IMR-90 (cell line): ENCODE measurements at regions not wholly inside any gene's neighbourhood (a gene's known extent, or its start where the extent isn't known, plus 50 kb on each side); places are given as distances from the start of the nearest gene placed in this dataset.

Experiments
- ATAC-seq: fragments of 200-7000 bp; cut with Tn5 transposase; 2 replicates; pipeline ENCODE4 v1.9.1; 2020; ENCODE audit warnings: low read depth, mild to moderate bottlenecking, moderate library complexity
- BruUV-seq: library from RNA; stranded (reverse); fragments of 400-500 nt; replicated peaks from 2 replicates; lab custom pipeline; 2021; lab: Mats Ljungman, UMichigan
- CTCF ChIA-PET: fragments of 300-600 bp; formaldehyde crosslinking; extraction: SDS; loops from one replicate; lab custom pipeline; 2021; ENCODE audit warnings: antibody characterized with exemption; lab: Yijun Ruan, JAX
- POLR2A ChIA-PET: fragments of 300-600 bp; sonication (Branson Sonifier 250); formaldehyde crosslinking; loops from one replicate; lab custom pipeline; 2022; ENCODE audit warnings: antibody characterized with exemption; ENCODE audit not compliant: unreplicated experiment; lab: Charles Lee
- DNase-seq: peaks from one replicate; pipeline ENCODE4 v3.0.0; 2013
- H2AFZ ChIP-seq: replicated peaks from 2 replicates; pipeline ENCODE3; 2013; ENCODE audit warnings: low read length, mild to moderate bottlenecking; ENCODE audit not compliant: poor library complexity
- H2AK5ac ChIP-seq: 2 replicates; pipeline ENCODE4 v1.6.1; 2013; ENCODE audit warnings: low read depth, low read length, inconsistent platforms
- H2AK9ac ChIP-seq: replicated peaks from 2 replicates; pipeline ENCODE3; 2013; ENCODE audit warnings: mild to moderate bottlenecking, low read depth, low read length, moderate library complexity; ENCODE audit not compliant: poor library complexity
- H2BK120ac ChIP-seq: 2 replicates; pipeline ENCODE4 v1.6.1; 2013; ENCODE audit warnings: low read depth, low read length, inconsistent platforms
- H2BK15ac ChIP-seq: 3 replicates; pipeline ENCODE4 v1.6.1; 2013; ENCODE audit warnings: low read depth, low read length, inconsistent platforms
- H2BK20ac ChIP-seq: 2 replicates; pipeline ENCODE4 v1.6.1; 2013; ENCODE audit warnings: low read depth, mild to moderate bottlenecking, inconsistent platforms, low read length, moderate library complexity
- H2BK5ac ChIP-seq: 2 replicates; pipeline ENCODE4 v1.6.1; 2013; ENCODE audit warnings: mild to moderate bottlenecking, low read depth, low read length, inconsistent platforms; ENCODE audit not compliant: poor library complexity, severe bottlenecking
- H3K14ac ChIP-seq: replicated peaks from 2 replicates; pipeline ENCODE4 v1.6.1; 2013; ENCODE audit warnings: low read depth, low read length, inconsistent platforms
- H3K18ac ChIP-seq: 2 replicates; pipeline ENCODE4 v1.6.1; 2013; ENCODE audit warnings: low read depth, low read length, control low read depth
- H3K23ac ChIP-seq: 2 replicates; pipeline ENCODE4 v1.6.1; 2013; ENCODE audit warnings: low read depth, low read length, inconsistent platforms
- H3K27ac ChIP-seq: 2 replicates; pipeline ENCODE4 v1.5.1; 2013; ENCODE audit warnings: mild to moderate bottlenecking, control low read depth, low read length; ENCODE audit not compliant: insufficient read depth
- H3K27me3 ChIP-seq: 2 replicates; pipeline ENCODE4 v1.6.1; 2013; ENCODE audit warnings: low read length; ENCODE audit not compliant: control insufficient read depth, insufficient read depth
- H3K36me3 ChIP-seq: 2 replicates; pipeline ENCODE4 v1.6.1; 2013; ENCODE audit warnings: low read length, mixed read lengths; ENCODE audit not compliant: control insufficient read depth, insufficient read depth
- H3K4ac ChIP-seq: 2 replicates; pipeline ENCODE4 v1.6.1; 2013; ENCODE audit warnings: low read depth, low read length, inconsistent platforms
- H3K4me1 ChIP-seq: 2 replicates; pipeline ENCODE4 v1.6.1; 2013; ENCODE audit warnings: low read length, mixed read lengths; ENCODE audit not compliant: control insufficient read depth, insufficient read depth
- H3K4me2 ChIP-seq: 2 replicates; pipeline ENCODE4 v1.6.1; 2013; ENCODE audit warnings: low read depth, mild to moderate bottlenecking, control low read depth, low read length, moderate library complexity
- H3K4me3 ChIP-seq: 2 replicates; pipeline ENCODE4 v1.5.1; 2013; ENCODE audit warnings: low read depth, mild to moderate bottlenecking, control low read depth, low read length, moderate library complexity; ENCODE audit not compliant: insufficient read depth
- H3K56ac ChIP-seq: 2 replicates; pipeline ENCODE4 v1.6.1; 2013; ENCODE audit warnings: low read length, inconsistent platforms; ENCODE audit not compliant: insufficient read depth; ENCODE audit errors: extremely low read depth
- H3K79me1 ChIP-seq, 2 experiments: 2 replicates each; pipeline ENCODE4 v1.6.1; 2013; ENCODE audit warnings: low read length in 2 of 2, inconsistent platforms in 1 of 2, low read depth in 1 of 2
- H3K9ac ChIP-seq: 2 replicates; pipeline ENCODE4 v1.6.1; 2013; ENCODE audit warnings: low read depth, low read length, control low read depth
- H3K9me1 ChIP-seq: 2 replicates; pipeline ENCODE4 v1.6.1; 2013; ENCODE audit warnings: low read length, inconsistent platforms; ENCODE audit not compliant: insufficient read depth
- H3K9me3 ChIP-seq: 2 replicates; pipeline ENCODE4 v1.6.1; 2013; ENCODE audit warnings: low read length; ENCODE audit not compliant: control insufficient read depth, insufficient read depth
- H4K20me1 ChIP-seq: 2 replicates; pipeline ENCODE4 v1.6.1; 2013; ENCODE audit warnings: low read length, inconsistent platforms; ENCODE audit not compliant: insufficient read depth
- H4K5ac ChIP-seq: 2 replicates; pipeline ENCODE4 v1.6.1; 2013; ENCODE audit warnings: mild to moderate bottlenecking, low read depth, low read length, control low read depth
- H4K8ac ChIP-seq, 2 experiments: 2 replicates each; pipeline ENCODE4 v1.6.1; 2013; ENCODE audit warnings: low read depth in 2 of 2, low read length in 2 of 2, control low read depth in 1 of 2, inconsistent platforms in 1 of 2
- H4K91ac ChIP-seq: 2 replicates; pipeline ENCODE4 v1.6.1; 2013; ENCODE audit warnings: low read depth, low read length, inconsistent platforms; ENCODE audit not compliant: insufficient read depth
- BHLHE40 ChIP-seq: fragments of 150-350 bp; IDR thresholded peaks from 2 replicates; pipeline ENCODE4 v1.6.1; 2016; ENCODE audit warnings: mild to moderate bottlenecking, low read depth, low read length
- CTCF ChIP-seq: conservative IDR thresholded peaks from 2 replicates; pipeline ENCODE4 v1.5.1; 2012; ENCODE audit warnings: mild to moderate bottlenecking, low read depth, low read length, improper control_type of control experiment
- MAZ ChIP-seq: IDR thresholded peaks from 2 replicates; pipeline ENCODE4 v1.6.1; 2012; ENCODE audit warnings: low read depth, mild to moderate bottlenecking, low read length, improper control_type of control experiment, moderate library complexity, borderline replicate concordance
- MXI1 ChIP-seq: IDR thresholded peaks from 2 replicates; pipeline ENCODE4 v1.6.1; 2012; ENCODE audit warnings: low read depth, mild to moderate bottlenecking, low read length, moderate library complexity, borderline replicate concordance
- NFE2L2 ChIP-seq: fragments of 150-350 bp; IDR thresholded peaks from 2 replicates; pipeline ENCODE4 v1.6.1; 2016; ENCODE audit warnings: low read depth, mild to moderate bottlenecking, low read length
- POLR2A ChIP-seq: IDR thresholded peaks from 2 replicates; pipeline ENCODE4 v1.6.1; 2012; ENCODE audit warnings: mild to moderate bottlenecking, low read depth, low read length
- RAD21 ChIP-seq: IDR thresholded peaks from 2 replicates; pipeline ENCODE4 v1.6.1; 2012; ENCODE audit warnings: low read length, improper control_type of control experiment
- RCOR1 ChIP-seq: IDR thresholded peaks from 2 replicates; pipeline ENCODE4 v1.6.1; 2012; ENCODE audit warnings: mild to moderate bottlenecking, low read length, improper control_type of control experiment; ENCODE audit not compliant: insufficient replicate concordance
- RFX5 ChIP-seq: IDR thresholded peaks from 2 replicates; pipeline ENCODE4 v1.8.0; 2012; ENCODE audit warnings: low read depth, mild to moderate bottlenecking, low read length, moderate library complexity
- SMC3 ChIP-seq: fragments of 150-350 bp; IDR thresholded peaks from 2 replicates; pipeline ENCODE4 v1.6.1; 2016; ENCODE audit warnings: low read depth, mild to moderate bottlenecking, antibody characterized with exemption, low read length, moderate library complexity
- WGBS, 2 experiments: methylation state at CpG; one replicate each; pipeline versions ENCODE4 v1.1.5 to v1.1.7; 2013; ENCODE audit warnings: missing lambda C conversion rate in 2 of 2; ENCODE audit not compliant: insufficient read length in 1 of 2; ENCODE audit errors: extremely low coverage in 2 of 2; 5-methylcytosine and 5-hydroxymethylcytosine counted together
- dilution Hi-C: fragments of 300-500 bp; cut with HindIII; formaldehyde crosslinking; loops from one replicate; pipeline ENCODE4 v1.14.3; 2018; ENCODE audit warnings: low sequenced_read_pairs; ENCODE audit not compliant: unreplicated experiment
- in situ Hi-C: fragments of 300-500 bp; cut with MboI; formaldehyde crosslinking; loops from 3 replicates; pipeline ENCODE4 v1.14.3; 2019; ENCODE audit warnings: low sequenced_read_pairs, inconsistent platforms, mixed read lengths
- intact Hi-C: fragments of 100-400 bp; cut with micrococcal nuclease; formaldehyde crosslinking; loops from 2 replicates; pipeline ENCODE4 v1.10.0; 2022
- TF ChIP-seq, protein P1 (sequence below): fragments of 150-350 bp; IDR thresholded peaks from 2 replicates; pipeline ENCODE4 v1.6.1; 2016; ENCODE audit warnings: low read depth, mild to moderate bottlenecking, low read length, moderate library complexity, borderline replicate concordance
- TF ChIP-seq, protein P2 (sequence below): fragments of 150-350 bp; IDR thresholded peaks from 2 replicates; pipeline ENCODE4 v1.6.1; 2017; ENCODE audit warnings: mild to moderate bottlenecking, antibody characterized with exemption, low read length, low read depth

GRCh38 chr11:15473954-15474837 is 359.5 kb downstream of the INSC start (continued):
- no peak for TF ChIP-seq POLR2A

DNA sequence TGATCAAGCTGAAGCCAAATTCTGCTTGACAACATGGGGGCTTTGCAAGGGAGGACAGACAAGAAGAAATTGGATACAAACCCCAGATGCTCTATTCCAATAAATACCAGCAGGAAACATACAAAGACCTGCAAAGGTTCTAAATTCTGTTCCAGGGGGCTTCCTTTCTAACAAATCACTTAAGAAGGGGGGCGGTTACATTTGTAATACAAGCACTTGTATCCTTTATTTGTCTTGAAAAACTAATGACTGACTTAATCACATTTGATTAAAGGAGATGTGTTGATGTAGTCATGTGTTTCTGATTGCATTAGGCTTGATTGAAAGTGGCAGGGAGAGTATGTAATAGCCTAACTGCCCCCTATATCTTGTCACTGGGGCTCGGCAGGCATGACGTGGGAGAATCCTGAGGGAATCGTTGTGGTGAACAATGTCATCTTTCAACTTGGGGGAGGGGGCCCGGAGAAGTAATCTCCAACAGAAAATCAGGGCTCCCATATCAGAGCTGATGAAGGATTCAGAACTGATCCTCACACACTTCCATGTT is 361.7 kb downstream of the INSC start:
- no peak overlapping the region for H3K14ac ChIP-seq
- BruUV-seq, result no TSS peak
- TF ChIP-seq RCOR1 (no peak), POLR2A (no peak), MXI1 (no peak), MAZ (no peak), RAD21 (no peak), CTCF (no peak), NFE2L2 (no peak), RFX5 (no peak), SMC3 (no peak), BHLHE40 (no peak)
- TF ChIP-seq, protein P1, sequence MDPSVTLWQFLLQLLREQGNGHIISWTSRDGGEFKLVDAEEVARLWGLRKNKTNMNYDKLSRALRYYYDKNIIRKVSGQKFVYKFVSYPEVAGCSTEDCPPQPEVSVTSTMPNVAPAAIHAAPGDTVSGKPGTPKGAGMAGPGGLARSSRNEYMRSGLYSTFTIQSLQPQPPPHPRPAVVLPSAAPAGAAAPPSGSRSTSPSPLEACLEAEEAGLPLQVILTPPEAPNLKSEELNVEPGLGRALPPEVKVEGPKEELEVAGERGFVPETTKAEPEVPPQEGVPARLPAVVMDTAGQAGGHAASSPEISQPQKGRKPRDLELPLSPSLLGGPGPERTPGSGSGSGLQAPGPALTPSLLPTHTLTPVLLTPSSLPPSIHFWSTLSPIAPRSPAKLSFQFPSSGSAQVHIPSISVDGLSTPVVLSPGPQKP, result no peak
- TF ChIP-seq, protein P2, sequence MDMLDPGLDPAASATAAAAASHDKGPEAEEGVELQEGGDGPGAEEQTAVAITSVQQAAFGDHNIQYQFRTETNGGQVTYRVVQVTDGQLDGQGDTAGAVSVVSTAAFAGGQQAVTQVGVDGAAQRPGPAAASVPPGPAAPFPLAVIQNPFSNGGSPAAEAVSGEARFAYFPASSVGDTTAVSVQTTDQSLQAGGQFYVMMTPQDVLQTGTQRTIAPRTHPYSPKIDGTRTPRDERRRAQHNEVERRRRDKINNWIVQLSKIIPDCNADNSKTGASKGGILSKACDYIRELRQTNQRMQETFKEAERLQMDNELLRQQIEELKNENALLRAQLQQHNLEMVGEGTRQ, result no peak

More for the DNA sequence above, 361.7 kb downstream of the INSC start:
- H3K36me3 ChIP-seq, result no peaks in the 10 kb centered on the region
- H3K9me3 ChIP-seq, result no peaks in the 10 kb centered on the region
- no peak overlapping the region for H2BK5ac ChIP-seq
- no peaks in the 10 kb centered on the region for H3K4me1 ChIP-seq
- no peak overlapping the region for H3K23ac ChIP-seq
- ATAC-seq (no peak), DNase-seq (no peak)
- no peak overlapping the region for H2BK20ac ChIP-seq
- H4K91ac ChIP-seq, result no peak overlapping the region
- no peaks in the 10 kb centered on the region for H3K27me3 ChIP-seq
- in situ Hi-C loops (no loop called here), intact Hi-C loops (no loop called here), dilution Hi-C loops (no loop called here)
- H3K4me3 ChIP-seq, result no peak overlapping the region
- no peak overlapping the region for H3K18ac ChIP-seq
- H3K27ac ChIP-seq, result no peak overlapping the region
- no peaks in the 10 kb centered on the region for H3K79me1 ChIP-seq
- no CpG with 5 or more reads among the region's 5 CpGs for WGBS, 2 experiments
- no peak overlapping the region for H4K5ac ChIP-seq
- H3K9me1 ChIP-seq, result no peaks in the 10 kb centered on the region
- no peak overlapping the region for H3K4ac ChIP-seq
- no peak overlapping the region for H2AFZ ChIP-seq
- no peak overlapping the region for H3K56ac ChIP-seq
- no peak overlapping the region for H2AK9ac ChIP-seq
- ChIA-PET CTCF (no interaction called here), POLR2A (no interaction called here)
- H3K4me2 ChIP-seq, result no peak overlapping the region
- H4K20me1 ChIP-seq, result no peaks in the 10 kb centered on the region
- no peak overlapping the region for H2AK5ac ChIP-seq
- H3K9ac ChIP-seq, result no peak overlapping the region
- H4K8ac ChIP-seq, result no peak overlapping the region
- no peak overlapping the region for H2BK15ac ChIP-seq
- no peak overlapping the region for H2BK120ac ChIP-seq
